ENCODE measurements at regions not wholly inside any gene's neighbourhood (a gene's known extent, or its start where the extent isn't known, plus 50 kb on each side); places are given as distances from the start of the nearest gene placed in this dataset.

DNA sequence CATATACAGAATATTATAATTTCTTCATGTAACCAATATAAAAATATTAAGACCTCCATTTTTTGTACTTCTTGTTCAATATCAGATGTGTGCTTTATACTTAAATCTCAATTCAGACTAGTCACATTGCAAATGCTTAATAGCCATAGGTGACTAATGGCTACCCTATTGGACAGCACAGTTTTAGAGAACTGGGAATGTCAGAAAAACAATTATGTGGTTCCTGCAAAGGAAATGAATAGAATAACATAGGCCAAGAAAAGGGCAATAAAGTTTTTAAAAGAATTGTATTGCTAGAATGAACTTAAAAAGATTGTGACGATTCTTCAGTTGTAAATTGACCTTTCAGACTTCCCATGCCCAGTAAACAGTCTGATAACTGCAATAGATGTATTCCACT lies 843.0 kb downstream of the METTL15 start:
- H3K27ac ChIP-seq (ENCODE audit: low read length), result no peak overlapping the region
- H3K27me3 ChIP-seq (ENCODE audit: control insufficient read depth, insufficient read depth, low read length), result no peaks in the 10 kb centered on the region
- no peaks in the 10 kb centered on the region for H3K9me3 ChIP-seq (ENCODE audit: control insufficient read depth, insufficient read depth, low read length)
- no peak overlapping the region for H3K4me3 ChIP-seq (ENCODE audit: low read length)
- WGBS (ENCODE audit: insufficient coverage, insufficient read length), result no CpG with 5 or more reads among the region's 1 CpG
- H3K36me3 ChIP-seq (ENCODE audit: control insufficient read depth, insufficient read depth, low read length), result no peaks in the 10 kb centered on the region
- DNase-seq (ENCODE audit: low read depth, low spot score), result no peak
- H3K4me1 ChIP-seq (ENCODE audit: control insufficient read depth, insufficient read depth, low read length), result no peaks in the 10 kb centered on the region

DNA sequence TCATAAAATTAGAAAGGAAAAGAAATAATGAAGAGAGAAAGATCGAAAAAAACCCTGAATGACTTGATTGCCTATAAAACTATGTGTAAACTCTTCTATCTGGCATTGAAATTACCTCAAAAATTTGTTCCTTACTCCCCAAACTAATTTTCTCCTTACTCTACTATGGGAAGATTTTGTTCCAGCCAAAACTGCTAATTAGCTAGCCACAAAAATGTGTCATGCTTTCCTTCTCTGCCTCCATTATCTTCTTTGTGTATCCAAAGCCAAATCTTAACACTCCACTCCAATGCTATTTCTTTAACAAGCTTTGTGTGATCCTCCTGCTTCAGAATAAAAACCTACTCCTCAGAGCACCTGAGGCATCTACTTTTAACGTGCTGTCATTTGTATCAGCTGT lies 831.2 kb downstream of the METTL15 start:
- no peak overlapping the region for H3K4me3 ChIP-seq (ENCODE audit: low read length)
- H3K27me3 ChIP-seq (ENCODE audit: control insufficient read depth, insufficient read depth, low read length), result no peaks in the 10 kb centered on the region
- H3K4me1 ChIP-seq (ENCODE audit: control insufficient read depth, insufficient read depth, low read length), result no peaks in the 10 kb centered on the region
- no peaks in the 10 kb centered on the region for H3K36me3 ChIP-seq (ENCODE audit: control insufficient read depth, insufficient read depth, low read length)
- H3K27ac ChIP-seq (ENCODE audit: low read length), result no peak overlapping the region
- no CpG with 5 or more reads among the region's 2 CpGs for WGBS (ENCODE audit: insufficient coverage, insufficient read length)
- no peaks in the 10 kb centered on the region for H3K9me3 ChIP-seq (ENCODE audit: control insufficient read depth, insufficient read depth, low read length)
- no peak for DNase-seq (ENCODE audit: low read depth, low spot score)

DNA sequence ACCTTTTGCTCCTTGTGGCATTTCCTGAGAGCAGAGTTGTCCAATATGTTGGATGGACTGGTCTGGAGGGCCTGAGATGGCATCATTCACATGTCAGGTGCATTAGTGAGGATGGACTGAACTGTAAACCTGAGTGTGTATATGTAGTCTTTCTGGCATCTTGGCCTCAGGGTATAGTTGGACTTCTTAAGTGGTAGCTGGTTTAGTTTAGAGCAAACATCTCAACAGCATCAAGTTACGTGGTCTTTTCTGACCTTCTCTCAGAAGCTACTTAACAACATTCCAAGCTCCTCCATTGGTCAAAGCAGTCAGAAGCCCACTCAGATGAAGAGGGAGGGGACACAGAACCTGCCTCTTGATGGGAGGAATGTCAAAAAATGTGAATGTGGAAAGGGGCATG lies 829.9 kb downstream of the METTL15 start:
- no peak for DNase-seq (ENCODE audit: low read depth, low spot score)

DNA sequence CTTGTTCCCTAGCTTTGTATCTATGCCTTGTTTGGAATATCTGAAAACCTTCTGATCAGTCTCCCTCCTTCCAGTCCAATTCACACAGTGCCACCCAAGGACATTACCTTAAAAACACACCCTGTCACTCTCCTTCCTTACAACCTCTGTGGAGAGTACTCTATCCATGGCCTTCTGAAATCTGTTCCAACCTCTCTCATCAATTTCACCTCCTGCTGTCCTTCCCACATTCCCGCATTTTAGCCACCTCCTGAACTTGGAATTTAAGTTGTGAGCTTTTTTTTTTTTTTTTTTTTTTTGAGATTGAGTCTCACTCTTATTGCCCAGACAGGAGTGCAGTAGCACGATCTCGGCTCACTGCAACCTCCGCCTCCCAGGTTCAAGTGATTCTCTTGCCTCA lies 824.8 kb downstream of the METTL15 start:
- H3K4me1 ChIP-seq (ENCODE audit: control insufficient read depth, insufficient read depth, low read length), result peaks cover 2% of the 10 kb centered on the region; the same call in 1 of the 2 replicates
- DNase-seq (ENCODE audit: low read depth, low spot score), result no peak
- no peaks in the 10 kb centered on the region for H3K9me3 ChIP-seq (ENCODE audit: control insufficient read depth, insufficient read depth, low read length)
- H3K36me3 ChIP-seq (ENCODE audit: control insufficient read depth, insufficient read depth, low read length), result no peaks in the 10 kb centered on the region
- WGBS (ENCODE audit: insufficient coverage, insufficient read length), result no CpG with 5 or more reads among the region's 4 CpGs
- H3K27me3 ChIP-seq (ENCODE audit: control insufficient read depth, insufficient read depth, low read length), result no peaks in the 10 kb centered on the region
- no peak overlapping the region for H3K27ac ChIP-seq (ENCODE audit: low read length)
- H3K4me3 ChIP-seq (ENCODE audit: low read length), result no peak overlapping the region

More for the DNA sequence above, 829.9 kb downstream of the METTL15 start:
- Histone ChIP-seq H3K27me3 (ENCODE audit: control insufficient read depth, insufficient read depth, low read length) (no peaks in the 10 kb centered on the region), H3K4me1 (ENCODE audit: control insufficient read depth, insufficient read depth, low read length) (no peaks in the 10 kb centered on the region), H3K9me3 (ENCODE audit: control insufficient read depth, insufficient read depth, low read length) (no peaks in the 10 kb centered on the region), H3K27ac (ENCODE audit: low read length) (no peak overlapping the region), H3K4me3 (ENCODE audit: low read length) (no peak overlapping the region), H3K36me3 (ENCODE audit: control insufficient read depth, insufficient read depth, low read length) (no peaks in the 10 kb centered on the region)
- WGBS (ENCODE audit: insufficient coverage, insufficient read length), result no CpG with 5 or more reads among the region's 1 CpG

DNA sequence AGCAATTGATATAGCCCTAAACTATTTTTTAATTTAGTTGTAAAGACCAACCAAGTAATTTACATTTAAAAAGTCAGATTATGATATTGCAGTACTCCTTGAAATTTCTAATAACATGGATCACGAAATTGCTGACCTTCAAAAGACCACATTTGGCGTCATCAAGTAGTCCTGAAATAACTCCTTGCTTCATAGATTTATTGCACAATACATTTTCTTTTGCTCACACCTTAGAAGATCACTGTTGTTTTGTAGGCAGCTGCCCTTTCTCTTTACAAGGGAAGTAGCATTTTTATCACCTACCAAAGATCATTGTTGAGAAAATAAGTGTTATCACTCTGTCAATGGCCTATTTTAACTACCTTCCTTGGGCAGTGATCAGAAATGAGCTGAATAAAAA lies 815.8 kb downstream of the METTL15 start:
- H3K27ac ChIP-seq (ENCODE audit: low read length), result no peak overlapping the region
- H3K36me3 ChIP-seq (ENCODE audit: control insufficient read depth, insufficient read depth, low read length), result no peaks in the 10 kb centered on the region
- no peaks in the 10 kb centered on the region for H3K27me3 ChIP-seq (ENCODE audit: control insufficient read depth, insufficient read depth, low read length)
- no peaks in the 10 kb centered on the region for H3K4me1 ChIP-seq (ENCODE audit: control insufficient read depth, insufficient read depth, low read length)
- H3K9me3 ChIP-seq (ENCODE audit: control insufficient read depth, insufficient read depth, low read length), result no peaks in the 10 kb centered on the region
- DNase-seq (ENCODE audit: low read depth, low spot score), result no peak
- H3K4me3 ChIP-seq (ENCODE audit: low read length), result no peak overlapping the region
- whole genome bisulfite sequencing (ENCODE audit: insufficient coverage, insufficient read length), result no CpG with 5 or more reads among the region's 2 CpGs

DNA sequence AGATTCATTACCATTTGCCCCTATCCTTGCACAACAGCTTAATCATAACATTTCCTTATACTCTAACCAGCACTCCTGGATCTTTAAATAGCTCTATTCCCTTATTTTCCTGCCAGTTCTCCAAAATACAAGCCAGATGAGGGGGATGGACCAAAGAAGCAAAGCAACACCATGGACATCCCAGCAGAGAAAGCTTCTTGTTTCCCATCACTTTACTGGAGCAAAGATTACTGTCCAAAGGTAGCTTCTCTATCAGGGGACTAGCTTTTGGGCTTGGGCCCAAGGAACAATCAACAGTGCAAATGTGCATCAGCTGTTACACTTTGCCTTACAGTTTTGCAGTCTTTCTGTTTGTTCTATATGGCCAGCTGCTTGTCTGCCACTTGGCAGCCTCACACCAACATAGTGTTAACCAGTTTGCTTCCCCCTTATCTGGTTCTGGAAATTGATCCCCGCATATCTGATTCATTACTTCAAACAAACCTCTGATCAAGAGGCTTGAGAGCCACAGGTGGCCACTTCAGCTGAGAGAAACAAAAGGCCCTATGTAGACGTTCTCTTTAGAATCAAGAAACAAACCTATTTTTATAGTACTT lies 814.3 kb downstream of the METTL15 start:
- DNase-seq (ENCODE audit: low read depth, low spot score), result no peak
- H3K4me3 ChIP-seq (ENCODE audit: low read length), result no peak overlapping the region

DNA sequence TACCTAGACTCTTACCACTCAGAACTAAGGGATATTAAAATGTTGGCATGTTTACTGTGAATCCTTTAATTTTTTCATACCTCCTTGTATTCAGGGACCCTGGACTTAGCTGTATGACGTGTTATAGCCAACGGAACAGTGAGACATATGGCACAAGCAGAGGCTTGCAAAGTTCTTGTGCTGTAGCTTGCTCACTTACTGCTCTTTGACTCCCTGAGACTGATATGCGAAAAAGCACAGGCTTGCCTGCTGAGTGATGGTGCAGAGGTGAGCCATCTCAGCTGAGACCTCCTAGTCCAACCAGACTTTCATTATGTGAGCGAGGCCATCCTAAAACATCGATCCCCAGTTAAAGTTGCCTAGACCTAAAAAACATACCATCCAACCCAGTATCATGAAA lies 811.0 kb downstream of the METTL15 start:
- Histone ChIP-seq H3K36me3 (ENCODE audit: control insufficient read depth, insufficient read depth, low read length) (no peaks in the 10 kb centered on the region), H3K4me1 (ENCODE audit: control insufficient read depth, insufficient read depth, low read length) (no peaks in the 10 kb centered on the region), H3K9me3 (ENCODE audit: control insufficient read depth, insufficient read depth, low read length) (no peaks in the 10 kb centered on the region), H3K27me3 (ENCODE audit: control insufficient read depth, insufficient read depth, low read length) (no peaks in the 10 kb centered on the region), H3K27ac (ENCODE audit: low read length) (no peak overlapping the region), H3K4me3 (ENCODE audit: low read length) (no peak overlapping the region)
- DNase-seq (ENCODE audit: low read depth, low spot score), result no peak
- no CpG with 5 or more reads among the region's 5 CpGs for WGBS (ENCODE audit: insufficient coverage, insufficient read length)

More for the DNA sequence above, 814.3 kb downstream of the METTL15 start:
- H3K27ac ChIP-seq (ENCODE audit: low read length), result no peak overlapping the region
- no peaks in the 10 kb centered on the region for H3K4me1 ChIP-seq (ENCODE audit: control insufficient read depth, insufficient read depth, low read length)
- no peaks in the 10 kb centered on the region for H3K27me3 ChIP-seq (ENCODE audit: control insufficient read depth, insufficient read depth, low read length)
- no peaks in the 10 kb centered on the region for H3K36me3 ChIP-seq (ENCODE audit: control insufficient read depth, insufficient read depth, low read length)
- no peaks in the 10 kb centered on the region for H3K9me3 ChIP-seq (ENCODE audit: control insufficient read depth, insufficient read depth, low read length)
- WGBS (ENCODE audit: insufficient coverage, insufficient read length), result no CpG with 5 or more reads among the region's 2 CpGs

DNA sequence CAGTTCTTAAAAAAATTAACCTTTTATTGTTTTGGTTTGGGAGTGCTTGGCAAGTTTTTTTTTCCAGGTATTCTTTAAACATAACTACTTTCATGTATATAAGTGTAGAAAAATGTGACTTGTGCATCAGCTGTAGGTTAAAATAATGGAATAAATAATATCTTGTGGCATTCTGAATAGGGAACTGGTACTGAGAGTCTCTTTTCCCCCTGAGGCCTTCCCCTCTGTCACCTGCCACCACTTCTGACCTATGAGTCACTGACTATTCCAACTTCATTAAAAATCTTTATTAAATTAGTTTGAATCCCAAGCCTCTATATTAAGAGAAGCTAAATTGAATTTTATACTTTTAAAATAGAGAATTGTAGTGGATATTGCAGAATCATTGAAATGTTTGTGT lies 805.7 kb downstream of the METTL15 start:
- Histone ChIP-seq H3K4me3 (ENCODE audit: low read length) (no peak overlapping the region), H3K36me3 (ENCODE audit: control insufficient read depth, insufficient read depth, low read length) (no peaks in the 10 kb centered on the region), H3K9me3 (ENCODE audit: control insufficient read depth, insufficient read depth, low read length) (no peaks in the 10 kb centered on the region), H3K27ac (ENCODE audit: low read length) (no peak overlapping the region), H3K27me3 (ENCODE audit: control insufficient read depth, insufficient read depth, low read length) (no peaks in the 10 kb centered on the region), H3K4me1 (ENCODE audit: control insufficient read depth, insufficient read depth, low read length) (no peaks in the 10 kb centered on the region)
- DNase-seq (ENCODE audit: low read depth, low spot score), result no peak

DNA sequence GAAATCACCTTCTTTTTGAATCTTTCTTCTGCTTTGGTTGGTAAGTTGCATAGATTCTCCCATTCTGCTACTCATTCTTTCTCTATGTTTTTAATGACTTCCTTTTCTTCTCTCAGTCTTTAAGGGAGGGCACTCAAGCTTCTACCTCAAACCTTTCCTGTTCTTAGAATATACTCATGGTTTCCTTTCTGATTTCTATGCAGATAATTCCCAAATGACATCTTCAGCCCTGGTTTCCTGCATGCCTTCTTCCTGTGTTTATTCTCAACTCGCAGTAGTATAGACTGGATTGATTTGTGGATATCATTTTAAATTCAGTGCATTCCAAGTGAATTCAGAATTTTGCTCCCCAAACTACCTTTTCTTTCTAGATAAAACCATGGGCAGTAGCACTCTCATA lies 803.6 kb downstream of the METTL15 start:
- no peak overlapping the region for H3K27ac ChIP-seq (ENCODE audit: low read length)
- H3K36me3 ChIP-seq (ENCODE audit: control insufficient read depth, insufficient read depth, low read length), result no peaks in the 10 kb centered on the region
- H3K9me3 ChIP-seq (ENCODE audit: control insufficient read depth, insufficient read depth, low read length), result no peaks in the 10 kb centered on the region
- no peak for DNase-seq (ENCODE audit: low read depth, low spot score)
- no CpG with 5 or more reads among the region's 1 CpG for WGBS (ENCODE audit: insufficient coverage, insufficient read length)
- H3K4me1 ChIP-seq (ENCODE audit: control insufficient read depth, insufficient read depth, low read length), result no peaks in the 10 kb centered on the region
- no peaks in the 10 kb centered on the region for H3K27me3 ChIP-seq (ENCODE audit: control insufficient read depth, insufficient read depth, low read length)
- no peak overlapping the region for H3K4me3 ChIP-seq (ENCODE audit: low read length)

DNA sequence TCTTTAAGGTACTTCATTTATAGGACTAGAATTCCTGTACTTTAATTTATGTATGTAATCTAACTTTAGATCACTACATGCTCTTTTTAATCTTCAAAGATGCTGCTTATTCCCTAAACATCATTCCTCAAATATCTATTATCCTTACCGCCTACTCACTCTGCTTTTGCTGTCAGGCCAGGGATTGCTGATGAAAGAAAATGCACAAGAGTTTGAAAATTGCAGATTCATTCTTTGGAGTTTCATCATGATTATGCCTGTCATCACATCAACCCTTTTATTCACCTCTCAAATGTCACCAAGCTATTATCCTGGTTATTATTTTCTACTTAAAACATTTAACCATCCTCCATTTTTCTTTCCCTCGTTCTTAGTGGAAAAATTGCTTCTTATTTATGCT lies 802.7 kb downstream of the METTL15 start:
- H3K4me3 ChIP-seq (ENCODE audit: low read length), result no peak overlapping the region
- H3K27ac ChIP-seq (ENCODE audit: low read length), result no peak overlapping the region
- no peaks in the 10 kb centered on the region for H3K4me1 ChIP-seq (ENCODE audit: control insufficient read depth, insufficient read depth, low read length)
- no peaks in the 10 kb centered on the region for H3K27me3 ChIP-seq (ENCODE audit: control insufficient read depth, insufficient read depth, low read length)
- WGBS (ENCODE audit: insufficient coverage, insufficient read length), result 100% methylated on average over 1 of the region's 2 CpGs
- no peaks in the 10 kb centered on the region for H3K9me3 ChIP-seq (ENCODE audit: control insufficient read depth, insufficient read depth, low read length)
- no peak for DNase-seq (ENCODE audit: low read depth, low spot score)
- no peaks in the 10 kb centered on the region for H3K36me3 ChIP-seq (ENCODE audit: control insufficient read depth, insufficient read depth, low read length)

DNA sequence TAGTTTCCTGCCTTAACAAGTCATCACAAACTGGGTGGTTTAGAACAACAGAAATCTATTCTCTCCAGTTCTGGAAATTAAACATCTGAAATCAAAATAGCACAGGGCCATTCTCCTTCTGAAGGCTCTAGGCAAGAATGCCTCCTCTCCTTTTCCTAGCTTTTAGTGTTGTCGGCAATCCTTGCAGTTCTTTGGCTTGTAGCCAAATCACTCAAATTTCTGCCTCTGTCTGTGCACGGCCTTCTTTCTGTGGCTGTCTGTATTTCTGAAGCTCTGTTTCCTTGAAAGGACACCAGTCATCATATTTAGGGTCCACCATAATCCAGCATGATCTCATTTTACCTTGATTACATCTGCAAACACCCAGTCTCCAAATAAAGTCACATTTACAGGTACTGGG lies 795.5 kb downstream of the METTL15 start:
- WGBS (ENCODE audit: insufficient coverage, insufficient read length), result no CpG with 5 or more reads among the region's 2 CpGs
- no peaks in the 10 kb centered on the region for H3K36me3 ChIP-seq (ENCODE audit: control insufficient read depth, insufficient read depth, low read length)
- no peaks in the 10 kb centered on the region for H3K27me3 ChIP-seq (ENCODE audit: control insufficient read depth, insufficient read depth, low read length)
- H3K4me1 ChIP-seq (ENCODE audit: control insufficient read depth, insufficient read depth, low read length), result no peaks in the 10 kb centered on the region
- no peaks in the 10 kb centered on the region for H3K9me3 ChIP-seq (ENCODE audit: control insufficient read depth, insufficient read depth, low read length)
- no peak for DNase-seq (ENCODE audit: low read depth, low spot score)
- no peak overlapping the region for H3K27ac ChIP-seq (ENCODE audit: low read length)
- H3K4me3 ChIP-seq (ENCODE audit: low read length), result no peak overlapping the region
